Naive B cell (primary cell): ENCODE measurements at regions not wholly inside any gene's neighbourhood (a gene's known extent, or its start where the extent isn't known, plus 50 kb on each side); places are given as distances from the start of the nearest gene placed in this dataset.

Experiments used
- ATAC-seq, 2 donors: fragments of 150-1000 bp; cut with Tn5 transposase; 2 replicates each; pipeline ENCODE4 v1.10.0; 2021; ENCODE audit warnings: low read depth in 2 of 2, mild to moderate bottlenecking in 2 of 2, moderate library complexity in 2 of 2
- DNase-seq: peaks from one replicate; pipeline ENCODE4 v3.0.0; 2022
- H3K27ac Mint-ChIP-seq, 6 donors: one replicate each; pipeline ENCODE4 v1.8.0; 2020 to 2022; ENCODE audit warnings: mild to moderate bottlenecking in 6 of 6, mixed read lengths in 6 of 6, moderate library complexity in 5 of 6, inconsistent platforms in 2 of 6
- H3K27me3 Mint-ChIP-seq, 3 donors: one replicate each; pipeline ENCODE4 v1.8.0; 2021 to 2022; ENCODE audit warnings: mixed read lengths in 3 of 3, mild to moderate bottlenecking in 1 of 3
- H3K36me3 Mint-ChIP-seq, 2 donors: one replicate each; pipeline ENCODE4 v1.8.0; 2020 to 2022; ENCODE audit warnings: mixed read lengths in 2 of 2, inconsistent platforms in 1 of 2, mild to moderate bottlenecking in 1 of 2
- H3K4me1 Mint-ChIP-seq, 3 donors: one replicate each; pipeline ENCODE4 v1.8.0; 2020 to 2022; ENCODE audit warnings: mixed read lengths in 3 of 3, inconsistent platforms in 1 of 3, mild to moderate bottlenecking in 1 of 3, moderate library complexity in 1 of 3
- H3K4me3 Mint-ChIP-seq, 8 donors: one replicate each; pipeline ENCODE4 v1.8.0; 2020 to 2022; ENCODE audit warnings: mild to moderate bottlenecking in 8 of 8, mixed read lengths in 8 of 8, moderate library complexity in 8 of 8, inconsistent platforms in 2 of 8
- H3K9me3 Mint-ChIP-seq, 7 donors: one replicate each; pipeline ENCODE4 v1.8.0; 2020 to 2022; ENCODE audit warnings: mixed read lengths in 7 of 7, mild to moderate bottlenecking in 5 of 7, inconsistent platforms in 2 of 7, moderate library complexity in 1 of 7

DNA sequence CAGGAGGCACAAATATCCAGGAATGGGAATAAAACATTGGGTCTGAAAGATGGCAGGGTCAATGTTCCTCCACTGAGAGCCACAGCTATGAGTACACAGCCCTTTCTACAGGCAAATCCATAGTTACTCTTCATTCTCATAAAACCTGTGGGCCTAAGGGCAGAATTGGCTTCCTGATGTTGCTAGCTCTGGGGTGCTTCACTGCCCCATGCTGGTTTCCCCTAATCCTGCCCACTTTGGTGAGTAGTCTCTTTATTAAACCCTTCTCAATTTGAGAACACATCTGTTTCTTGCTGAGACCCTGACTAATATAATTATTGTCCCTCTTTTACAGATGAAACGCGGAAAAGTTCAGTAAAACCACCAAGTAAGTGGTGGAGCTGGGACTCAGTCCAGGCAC lies 66.3 kb upstream of the RAI14 start:
- Mint-ChIP-seq H3K27me3 (peaks cover 4 to 8% (median 6%) of the 10 kb centered on the region in 3 donors), H3K4me1 (no peaks in the 10 kb centered on the region), H3K27ac (peak overlapping the region in 1 of 6 donors; percentile 12), H3K36me3 (no peaks in the 10 kb centered on the region), H3K4me3 (no peak overlapping the region), H3K9me3 (no peaks in the 10 kb centered on the region)
- DNase-seq (no peak), ATAC-seq (no peak)

DNA sequence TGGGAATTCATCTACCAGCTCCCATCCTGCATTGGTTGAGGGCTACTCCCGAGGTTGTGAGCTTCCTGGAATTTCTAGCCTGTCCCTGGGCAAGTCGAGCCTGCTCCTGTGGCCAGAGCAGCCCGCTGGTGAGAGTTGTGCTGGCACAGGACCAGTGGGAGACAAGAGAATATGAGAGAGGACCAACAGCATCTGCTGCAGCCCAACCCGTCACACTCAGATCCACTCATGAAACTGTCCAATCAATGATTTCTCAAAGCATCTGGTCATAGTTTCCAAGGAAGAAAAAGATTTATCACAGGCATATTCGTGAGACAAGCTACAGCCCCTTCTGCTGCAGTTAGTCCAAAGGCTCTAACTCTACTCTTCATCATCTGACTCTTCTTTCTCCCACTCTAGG lies 64.4 kb upstream of the RAI14 start:
- DNase-seq: no peak
- ATAC-seq: no peak
- Mint-ChIP-seq H3K4me3 (no peak overlapping the region), H3K4me1 (no peaks in the 10 kb centered on the region), H3K27me3 (peaks cover 0 to 4% (median 0%) of the 10 kb centered on the region in 3 donors), H3K36me3 (no peaks in the 10 kb centered on the region), H3K27ac (no peak overlapping the region), H3K9me3 (no peaks in the 10 kb centered on the region)

DNA sequence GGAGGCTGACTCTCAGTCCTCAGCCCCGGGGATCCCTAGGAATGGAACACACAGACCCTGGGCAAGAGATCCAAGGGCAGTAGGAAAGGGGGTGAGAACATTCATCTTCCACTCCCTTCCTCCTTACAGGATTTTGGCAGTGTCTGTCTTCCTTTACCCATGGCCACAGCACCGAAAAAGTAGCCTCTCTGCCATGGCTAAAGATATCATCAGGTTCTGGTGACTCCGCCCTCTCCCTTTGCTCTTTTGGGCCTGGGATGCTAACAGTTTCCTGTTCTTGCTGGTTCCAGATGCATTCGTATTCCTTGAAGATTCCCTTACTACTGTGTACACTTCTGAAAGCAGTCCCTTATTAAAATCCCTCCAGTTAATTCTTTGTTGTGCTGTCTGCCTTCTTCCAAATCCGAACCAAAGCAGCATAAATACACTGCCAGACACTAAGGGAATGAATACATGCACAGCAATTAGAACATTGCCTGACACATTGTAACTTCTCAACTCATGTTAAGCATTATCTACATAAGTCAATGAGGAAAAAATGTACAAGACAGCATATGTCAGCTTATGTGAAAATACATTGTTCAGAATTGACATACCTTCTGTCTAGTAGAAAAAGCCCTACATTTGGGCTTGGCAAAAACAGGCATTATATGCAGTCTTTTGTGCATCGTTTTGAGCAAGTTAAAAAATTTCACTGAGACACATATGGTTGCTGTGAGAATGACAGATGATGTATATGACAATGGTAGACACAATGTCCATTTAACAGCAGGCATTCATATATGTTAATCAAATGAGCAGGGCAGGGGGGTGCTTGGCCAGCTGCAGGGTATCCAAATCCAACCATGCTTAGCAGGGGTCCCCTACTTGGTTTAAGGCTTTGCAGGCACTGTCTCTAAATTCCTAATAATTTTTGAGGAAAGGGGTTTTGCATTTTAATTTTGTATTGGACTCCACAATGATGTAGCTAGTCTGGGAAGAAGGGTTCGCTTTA lies 58.8 kb upstream of the RAI14 start:
- H3K9me3 Mint-ChIP-seq: peaks cover 0 to 2% (median 0%) of the 10 kb centered on the region in 7 donors
- no peak overlapping the region for H3K27ac Mint-ChIP-seq
- ATAC-seq (no peak), DNase-seq (no peak)
- H3K4me1 Mint-ChIP-seq: no peaks in the 10 kb centered on the region
- no peak overlapping the region for H3K4me3 Mint-ChIP-seq
- H3K27me3 Mint-ChIP-seq: peaks cover 0 to 5% (median 0%) of the 10 kb centered on the region in 3 donors
- H3K36me3 Mint-ChIP-seq: no peaks in the 10 kb centered on the region

DNA sequence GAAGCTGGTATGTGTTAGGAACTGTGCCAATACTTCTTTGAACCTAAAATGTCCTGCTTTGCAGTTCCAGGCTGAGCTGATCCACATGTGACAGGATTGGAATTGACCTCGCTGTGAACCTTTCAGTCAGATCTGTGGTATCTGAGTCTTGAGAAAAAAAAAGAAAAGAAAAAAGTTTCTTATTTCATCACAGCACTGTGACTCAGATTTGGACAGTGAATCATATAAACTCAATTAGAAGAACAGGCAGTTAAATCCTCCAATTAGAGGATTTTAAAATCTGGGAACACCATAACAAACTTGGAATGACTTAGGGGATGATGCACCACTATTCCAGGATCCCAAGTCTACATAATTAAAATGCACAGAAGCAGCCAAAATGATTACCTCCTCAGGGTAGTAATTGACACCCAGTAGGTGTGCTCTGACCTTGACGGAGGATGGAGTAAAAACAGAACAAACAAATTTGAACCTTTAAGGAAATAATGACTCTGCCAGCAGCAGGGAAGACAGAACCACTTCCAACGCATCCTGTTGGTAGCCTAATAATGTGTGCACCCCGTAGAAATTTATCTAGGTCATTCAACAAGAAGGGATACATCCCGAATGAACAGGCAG lies 57.8 kb upstream of the RAI14 start:
- DNase-seq: no peak
- ATAC-seq: no peak
- Mint-ChIP-seq H3K27me3 (peaks cover 0 to 5% (median 0%) of the 10 kb centered on the region in 3 donors), H3K9me3 (peaks cover 0 to 2% (median 0%) of the 10 kb centered on the region in 7 donors), H3K27ac (no peak overlapping the region), H3K4me1 (no peaks in the 10 kb centered on the region), H3K4me3 (no peak overlapping the region), H3K36me3 (no peaks in the 10 kb centered on the region)

DNA sequence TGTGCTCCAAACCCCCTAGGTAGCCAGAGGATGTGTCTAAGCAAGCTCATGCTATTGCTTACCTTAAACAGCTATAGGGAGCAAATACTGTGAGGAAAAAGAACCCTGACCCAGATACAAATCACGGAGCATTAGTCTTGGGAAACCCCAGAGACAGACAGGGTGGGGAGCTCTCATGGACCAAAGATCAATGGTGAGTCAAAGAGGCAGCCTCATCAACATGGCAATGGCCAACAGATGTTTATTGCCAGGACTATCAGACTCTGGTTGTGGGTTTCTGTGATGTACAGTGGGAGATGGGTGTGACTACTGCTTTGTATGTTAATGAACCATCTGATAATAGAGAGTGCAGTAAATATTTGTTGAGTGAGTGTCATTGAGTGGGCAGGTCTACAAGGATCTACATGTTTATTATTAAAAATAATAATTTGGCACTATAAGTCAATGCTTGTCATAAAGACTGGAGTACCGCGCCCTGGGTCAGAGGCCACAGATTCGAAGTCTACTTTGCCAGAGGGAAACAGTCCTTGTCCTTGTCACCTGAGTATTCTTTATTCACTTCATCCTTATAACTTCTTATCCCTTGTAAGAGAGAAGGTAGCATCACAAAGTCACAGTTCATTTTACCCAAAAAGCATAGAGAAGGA lies 56.5 kb upstream of the RAI14 start:
- no peak for DNase-seq
- no peak overlapping the region for H3K4me3 Mint-ChIP-seq
- no peaks in the 10 kb centered on the region for H3K4me1 Mint-ChIP-seq
- H3K27me3 Mint-ChIP-seq: peaks cover 0 to 5% (median 0%) of the 10 kb centered on the region in 3 donors
- ATAC-seq: no peak
- H3K9me3 Mint-ChIP-seq: peaks cover 0 to 2% (median 0%) of the 10 kb centered on the region in 7 donors
- H3K27ac Mint-ChIP-seq: no peak overlapping the region
- no peaks in the 10 kb centered on the region for H3K36me3 Mint-ChIP-seq

DNA sequence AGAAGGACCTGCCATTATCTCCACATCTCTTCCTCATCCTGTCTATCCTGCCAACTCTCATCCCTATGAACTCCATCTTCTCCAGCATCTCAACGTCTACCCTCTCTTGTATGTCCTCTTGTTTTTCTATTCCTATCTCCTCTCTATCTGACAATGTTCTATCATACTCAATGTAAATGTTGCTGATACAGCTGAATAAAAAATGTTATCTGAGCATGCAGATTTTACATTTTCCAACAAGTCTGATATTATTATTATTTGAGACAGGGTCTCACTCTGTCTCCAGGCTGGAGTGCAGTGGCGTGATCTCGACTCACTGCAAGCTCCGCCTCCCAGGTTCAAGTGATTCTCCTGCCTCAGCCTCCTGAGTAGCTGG lies 56.0 kb upstream of the RAI14 start:
- H3K36me3 Mint-ChIP-seq: no peaks in the 10 kb centered on the region

DNA sequence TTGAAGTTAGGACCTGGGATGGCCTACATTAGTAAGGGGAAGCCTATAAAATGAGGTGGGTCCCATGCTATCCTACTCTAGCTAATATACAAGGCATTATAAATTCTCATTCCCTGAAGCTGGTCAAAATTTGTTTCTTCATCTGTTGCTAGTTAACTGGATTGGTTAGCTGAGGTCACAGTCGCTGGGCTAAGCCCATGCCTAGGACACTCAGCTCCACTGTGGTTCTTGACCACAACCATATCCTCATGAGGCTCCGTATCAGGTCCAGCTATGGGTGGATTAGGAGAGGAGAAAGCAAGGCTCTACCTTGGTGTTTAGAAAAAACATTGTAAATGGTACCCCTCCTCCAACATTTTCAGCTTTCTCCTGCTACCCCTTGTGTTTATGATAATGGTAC lies 52.8 kb upstream of the RAI14 start:
- no peak for DNase-seq
- H3K27me3 Mint-ChIP-seq: peaks cover 0 to under 1% (median 0%) of the 10 kb centered on the region in 3 donors
- H3K4me3 Mint-ChIP-seq: no peak overlapping the region
- ATAC-seq: no peak
- no peaks in the 10 kb centered on the region for H3K36me3 Mint-ChIP-seq
- H3K27ac Mint-ChIP-seq: no peak overlapping the region
- H3K4me1 Mint-ChIP-seq: no peaks in the 10 kb centered on the region
- peaks cover 0 to 2% (median 0%) of the 10 kb centered on the region in 7 donors for H3K9me3 Mint-ChIP-seq

More for the DNA sequence above, 56.0 kb upstream of the RAI14 start:
- no peak for DNase-seq
- peaks cover 0 to 2% (median 0%) of the 10 kb centered on the region in 7 donors for H3K9me3 Mint-ChIP-seq
- no peak overlapping the region for H3K4me3 Mint-ChIP-seq
- no peaks in the 10 kb centered on the region for H3K4me1 Mint-ChIP-seq
- no peak for ATAC-seq
- H3K27ac Mint-ChIP-seq: no peak overlapping the region
- H3K27me3 Mint-ChIP-seq: peaks cover 0 to 5% (median 0%) of the 10 kb centered on the region in 3 donors

DNA sequence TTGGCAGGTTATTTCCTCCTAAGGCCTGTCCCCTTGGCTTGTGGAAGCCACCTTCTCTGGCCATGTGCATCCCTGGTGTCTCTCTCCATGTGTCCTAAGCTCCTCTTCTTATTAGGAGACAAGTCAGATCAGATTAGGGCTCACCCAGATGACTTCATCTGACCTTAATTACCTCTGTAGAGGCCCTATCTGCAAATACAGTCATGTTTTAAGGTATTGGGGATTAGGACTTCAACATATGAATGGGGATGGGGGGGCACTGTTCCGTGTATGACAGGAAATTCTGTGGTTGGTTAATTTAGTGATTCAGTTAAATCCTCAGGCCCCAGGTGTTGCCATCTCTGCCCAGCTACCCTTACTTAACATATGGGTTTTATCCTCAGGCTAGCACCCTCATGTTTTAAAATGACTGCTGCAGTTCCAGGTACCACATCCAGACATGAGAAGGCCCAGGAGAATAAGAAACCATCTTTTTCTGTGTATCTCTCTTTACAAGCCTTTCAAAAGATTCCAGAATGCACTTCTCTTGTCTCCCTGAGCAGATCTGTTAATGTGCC lies 51.9 kb upstream of the RAI14 start:
- H3K4me1 Mint-ChIP-seq: no peaks in the 10 kb centered on the region
- DNase-seq (no peak), ATAC-seq (no peak)
- H3K27me3 Mint-ChIP-seq: peaks cover 0 to 3% (median 0%) of the 10 kb centered on the region in 3 donors
- peaks cover 0 to 2% (median 0%) of the 10 kb centered on the region in 7 donors for H3K9me3 Mint-ChIP-seq
- H3K36me3 Mint-ChIP-seq: no peaks in the 10 kb centered on the region
- no peak overlapping the region for H3K4me3 Mint-ChIP-seq
- peak overlapping the region in 1 of 6 donors; percentile 8 for H3K27ac Mint-ChIP-seq

DNA sequence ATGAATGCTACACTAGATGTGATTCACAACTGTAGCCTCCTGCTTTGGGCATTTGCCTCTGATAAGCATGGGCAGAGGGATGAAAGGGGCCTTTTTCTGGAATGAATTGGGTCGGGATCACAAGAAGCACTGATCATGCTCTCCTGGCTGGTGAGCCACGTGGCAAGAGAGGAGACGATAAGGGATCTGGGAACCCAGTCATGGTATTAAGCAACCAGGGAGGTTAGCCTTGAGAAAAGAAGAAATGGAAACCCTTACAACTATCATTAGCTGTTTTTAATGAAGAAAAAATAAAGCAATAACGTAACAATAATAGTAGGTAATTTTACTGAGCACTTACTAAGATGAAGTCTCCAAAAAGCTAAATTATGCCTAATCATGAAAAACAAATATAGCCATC lies 50.0 kb upstream of the RAI14 start:
- DNase-seq (no peak), ATAC-seq (no peak)
- Mint-ChIP-seq H3K9me3 (peaks cover 0 to 2% (median 0%) of the 10 kb centered on the region in 7 donors), H3K4me3 (no peak overlapping the region), H3K4me1 (no peaks in the 10 kb centered on the region), H3K36me3 (no peaks in the 10 kb centered on the region), H3K27me3 (peaks cover 0 to 3% (median 0%) of the 10 kb centered on the region in 3 donors), H3K27ac (no peak overlapping the region)
